HG03460 (cell line): ENCODE measurements at regions not wholly inside any gene's neighbourhood (a gene's known extent, or its start where the extent isn't known, plus 50 kb on each side); places are given as distances from the start of the nearest gene placed in this dataset.
"Not testable (repeated sequence)": the region's sequence is repeated elsewhere in the genome, so short reads cannot be mapped to it uniquely, and the experiment has no call there.

ENCODE experiments used
- ATAC-seq: cut with Tn5 transposase; IDR thresholded peaks from one replicate; pipeline ENCODE4 v1.9.1; 2021; ENCODE audit not compliant: unreplicated experiment

DNA sequence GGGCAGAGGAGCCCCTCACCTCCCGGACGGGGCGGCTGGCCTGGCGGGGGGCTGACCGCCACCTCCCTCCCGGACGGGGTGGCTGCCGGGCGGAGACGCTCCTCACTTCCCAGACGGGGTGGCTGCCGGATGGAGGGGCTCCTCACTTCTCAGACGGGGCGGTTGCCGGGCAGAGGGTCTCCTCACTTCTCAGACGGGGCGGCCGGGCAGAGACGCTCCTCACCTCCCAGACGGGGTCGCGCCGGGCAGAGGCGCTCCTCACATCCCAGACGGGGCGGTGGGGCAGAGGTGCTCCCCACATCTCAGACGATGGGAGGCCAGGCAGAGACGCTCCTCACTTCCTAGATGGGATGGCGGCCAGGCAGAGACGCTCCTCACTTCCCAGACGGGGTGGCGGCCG is 1615.9 kb upstream of the C9orf72 start:
- ATAC-seq = not testable (repeated sequence)

DNA sequence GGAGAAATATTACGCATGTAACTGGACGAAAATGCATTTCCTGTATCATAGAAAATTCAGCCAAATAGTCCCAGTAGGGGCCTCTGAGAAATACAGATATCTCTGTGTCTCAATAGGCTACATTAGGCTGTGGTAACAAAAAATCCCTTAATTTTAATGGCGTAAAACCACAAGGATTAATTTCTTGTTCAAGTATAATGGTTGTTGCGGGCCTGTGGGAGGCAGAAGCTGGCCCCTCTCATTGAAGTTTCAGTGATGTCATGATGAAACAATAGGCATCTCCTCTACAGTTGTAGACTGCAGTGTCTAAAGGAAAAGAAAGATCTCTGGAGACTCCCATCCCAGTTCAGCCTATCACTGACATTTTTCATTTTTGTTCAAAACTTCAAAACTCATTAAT is 1625.6 kb upstream of the C9orf72 start:
- no peak for ATAC-seq

DNA sequence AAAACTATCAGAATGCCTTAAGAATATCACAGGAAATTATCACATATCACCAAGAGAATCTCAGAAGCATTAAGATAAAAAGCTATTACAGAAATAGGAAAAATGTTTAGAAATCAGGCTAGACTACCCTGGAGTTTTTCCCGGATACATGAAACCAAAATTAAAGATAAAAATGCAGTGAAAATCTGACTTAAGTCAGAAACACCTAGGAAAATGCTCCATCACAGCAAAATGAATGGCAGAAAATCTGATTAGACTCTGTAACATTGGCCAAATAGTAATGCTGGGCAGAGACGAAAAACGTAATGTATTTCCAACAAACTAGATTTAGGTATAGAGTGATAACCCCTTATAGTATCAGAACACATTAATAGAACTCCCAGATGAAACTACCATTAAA is 1626.7 kb upstream of the C9orf72 start:
- ATAC-seq = no peak

DNA sequence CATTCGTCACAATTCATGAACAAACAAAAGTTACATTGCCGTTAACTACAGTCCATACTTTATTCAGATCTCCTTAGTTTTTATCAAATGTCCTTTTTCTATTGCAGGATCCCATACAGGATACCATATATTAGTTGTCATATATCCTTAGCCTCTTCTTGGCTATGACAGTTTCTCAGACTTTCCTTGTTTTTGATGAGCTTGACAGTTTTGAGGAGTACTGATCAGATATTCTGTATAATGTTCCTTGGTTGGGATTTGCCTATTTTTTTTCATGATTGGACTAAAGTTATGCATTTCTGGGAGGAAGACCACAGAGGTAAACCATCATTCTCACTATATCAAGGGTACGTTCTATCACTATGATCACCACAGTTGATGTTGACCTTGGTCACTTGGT is 1627.4 kb upstream of the C9orf72 start:
- no peak for ATAC-seq

DNA sequence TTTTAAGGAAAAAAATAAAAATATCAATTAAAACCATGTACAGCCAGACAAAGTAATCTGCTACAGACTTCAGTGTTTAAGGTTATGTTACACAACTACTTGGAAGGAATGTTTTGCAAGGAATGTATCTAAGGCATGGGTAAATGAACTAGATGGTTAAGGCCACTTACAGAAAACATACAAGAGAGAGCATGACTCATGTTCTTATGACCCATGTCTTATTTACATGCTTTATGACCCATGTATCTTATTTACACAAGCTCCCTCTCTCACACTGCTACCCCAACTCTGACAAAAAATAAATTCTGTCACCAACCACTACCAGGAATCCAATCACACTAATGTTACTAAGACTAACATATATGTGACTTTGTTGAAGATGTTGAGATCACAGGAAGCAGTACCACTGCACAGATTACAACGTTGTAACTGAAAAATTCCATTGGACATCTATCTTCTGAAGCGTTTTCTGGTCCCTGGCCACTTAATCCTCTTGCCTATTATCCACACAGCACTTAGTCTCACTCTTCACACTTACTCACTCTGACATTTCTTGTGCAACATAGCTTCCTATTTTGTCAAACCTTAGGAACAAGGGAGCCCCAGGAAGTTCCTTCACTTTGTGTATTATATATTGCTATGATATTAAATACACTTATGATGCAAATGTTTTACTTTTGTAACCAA is 1630.1 kb upstream of the C9orf72 start:
- no peak for ATAC-seq

DNA sequence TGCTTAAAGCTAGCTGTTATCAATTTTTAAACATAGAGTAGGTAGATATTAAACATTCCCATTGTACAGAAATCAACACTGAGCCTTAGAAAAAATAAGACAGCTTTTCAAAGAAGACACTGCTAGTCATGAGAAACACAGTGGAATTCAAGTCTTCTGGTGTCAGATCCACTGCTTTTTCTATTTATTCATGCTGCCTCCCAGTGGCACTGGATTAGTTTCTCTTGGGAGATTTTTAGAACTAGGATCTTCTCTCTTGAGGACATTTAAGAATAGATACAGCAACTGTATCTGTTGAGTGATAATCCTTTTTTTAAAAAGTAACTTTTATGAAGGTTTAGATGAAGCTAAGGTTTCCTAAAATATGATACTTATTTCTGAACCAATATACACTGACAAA is 1635.4 kb upstream of the C9orf72 start:
- ATAC-seq = no peak

DNA sequence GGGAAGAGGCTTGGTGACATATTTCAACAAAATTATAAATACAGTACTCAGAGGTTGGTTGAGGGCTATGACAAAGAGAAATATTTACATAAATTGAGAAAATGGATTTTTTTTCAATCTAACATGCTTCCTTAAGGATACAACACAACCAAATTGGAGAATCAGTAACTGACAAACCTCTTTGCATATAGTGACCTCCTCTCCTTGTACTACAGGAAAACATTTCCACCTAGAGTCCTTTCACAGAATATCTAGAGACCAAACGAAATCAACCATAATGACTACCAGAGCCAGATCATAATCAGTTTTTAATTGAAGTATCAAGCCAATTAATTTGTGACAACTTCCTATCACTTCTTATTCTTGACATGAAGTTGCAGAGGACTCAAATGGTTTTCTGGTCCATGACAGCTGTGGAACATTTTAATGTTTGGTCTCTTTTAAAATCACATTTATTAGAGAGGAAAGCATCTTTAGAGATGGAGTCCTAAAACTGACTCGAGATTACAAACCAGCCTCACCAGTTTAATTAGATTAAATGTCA is 1636.5 kb upstream of the C9orf72 start:
- no peak for ATAC-seq

DNA sequence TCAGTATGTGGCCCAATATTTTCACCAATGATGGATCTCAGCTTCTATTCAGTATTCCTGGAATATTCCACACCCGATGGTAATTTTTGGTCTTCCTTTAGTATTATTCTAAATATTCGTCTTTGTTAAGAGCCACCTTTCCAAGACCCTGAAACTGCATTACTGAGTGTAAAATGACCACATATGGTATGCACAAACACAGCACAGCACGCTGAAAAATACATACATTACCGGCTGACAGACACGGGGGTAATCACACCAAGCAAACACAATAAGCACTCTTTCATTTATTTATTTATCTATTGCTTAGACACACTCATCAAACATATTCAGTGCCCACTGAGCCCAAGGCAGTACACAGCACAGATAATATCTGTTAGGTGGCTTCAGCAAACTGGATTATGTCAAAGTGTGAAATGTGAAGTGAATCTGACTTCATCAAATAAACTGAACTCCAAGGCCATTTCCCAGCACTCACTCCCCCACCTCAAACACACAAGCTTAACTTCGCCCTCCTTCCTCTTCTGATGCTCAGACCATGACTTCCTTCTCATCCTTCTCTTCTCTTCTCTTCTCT is 1637.8 kb upstream of the C9orf72 start:
- ATAC-seq = no peak

DNA sequence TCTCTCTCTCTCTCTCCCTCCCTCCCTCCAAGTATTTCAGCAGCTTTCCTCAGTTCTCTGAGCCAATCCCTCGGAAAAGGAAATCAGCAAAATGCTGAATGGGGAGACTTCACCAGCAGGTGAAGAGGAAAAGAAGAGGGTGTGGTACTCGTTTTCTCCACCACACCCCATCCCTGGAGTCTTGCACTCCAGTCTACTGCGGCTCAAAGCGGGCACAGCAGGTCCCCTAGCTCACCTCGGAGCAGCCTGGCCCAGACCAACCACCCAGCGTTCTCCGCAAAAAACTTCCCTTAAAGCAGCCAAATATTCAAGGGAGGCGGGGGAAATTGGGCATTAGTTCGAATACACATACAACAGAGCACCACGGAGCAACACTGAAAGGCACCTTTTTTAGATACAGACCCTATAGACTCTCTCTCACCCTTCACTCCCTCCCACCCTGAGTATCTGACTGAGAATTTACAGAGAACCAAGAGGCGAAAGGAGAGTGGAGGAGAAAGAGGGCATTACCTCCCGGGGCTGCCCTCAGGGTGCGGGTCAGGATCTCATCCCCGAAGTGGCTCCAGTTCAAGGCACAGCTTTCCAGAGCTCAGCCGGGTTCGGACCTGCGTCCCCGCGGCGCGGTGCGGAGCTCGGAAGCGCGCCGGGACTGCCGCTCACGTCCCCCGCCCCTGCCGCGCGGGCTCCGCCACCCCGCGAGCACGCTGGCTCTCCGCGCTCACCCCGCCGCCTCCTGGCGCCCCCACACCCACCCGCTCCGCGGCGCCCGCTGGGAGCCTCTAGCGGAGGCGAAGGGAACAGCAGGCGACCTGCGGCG is 1638.5 kb upstream of the C9orf72 start:
- ATAC-seq = peak; percentile 81

DNA sequence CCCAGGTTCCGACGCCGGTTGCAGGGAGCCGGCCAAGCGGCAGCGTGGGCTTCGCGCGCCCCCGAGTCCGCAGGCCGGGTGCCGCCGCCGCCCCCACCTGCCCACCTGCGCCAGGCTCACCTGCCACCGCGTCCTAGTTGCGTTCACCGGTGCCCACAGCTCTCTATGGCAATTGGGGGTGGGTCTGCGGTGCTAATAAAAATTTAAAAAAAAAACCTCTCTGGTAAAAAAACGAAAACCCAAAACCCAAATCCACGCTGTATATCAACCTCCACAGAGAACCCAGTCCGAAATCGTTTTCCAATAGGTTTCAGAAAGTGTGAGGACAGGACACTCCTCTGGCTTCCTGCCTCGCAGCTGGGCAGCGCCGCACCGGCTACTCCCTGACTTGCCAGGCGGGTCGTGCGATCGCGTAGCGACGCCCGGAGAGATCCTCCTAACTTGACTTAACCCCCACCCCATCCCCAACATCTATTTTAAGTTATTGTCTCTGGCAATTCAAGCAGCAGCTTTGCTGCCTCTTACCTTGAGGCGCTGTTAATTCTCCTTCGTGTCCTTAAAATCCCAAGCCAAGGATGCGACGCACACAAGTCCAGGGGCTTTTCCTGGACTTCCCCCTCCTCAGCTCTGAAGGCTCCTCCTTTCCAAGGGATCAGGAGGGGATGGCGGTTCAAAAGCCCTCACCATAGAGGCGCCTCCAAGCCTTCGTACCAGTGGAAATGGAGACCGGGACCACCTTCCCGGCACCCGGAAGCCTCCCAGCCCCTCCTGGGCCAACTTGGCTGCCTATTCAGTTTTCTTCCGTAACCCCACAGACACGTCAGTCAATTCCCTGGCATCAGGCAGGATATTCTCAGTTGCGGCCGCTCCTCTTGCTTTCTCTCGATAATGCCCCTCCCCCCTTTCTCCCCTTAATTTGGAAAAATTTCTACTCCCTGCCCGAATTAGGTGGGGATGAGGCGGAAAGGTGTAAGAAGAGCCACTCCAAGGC is 1639.4 kb upstream of the C9orf72 start:
- peak; percentile 15 for ATAC-seq

DNA sequence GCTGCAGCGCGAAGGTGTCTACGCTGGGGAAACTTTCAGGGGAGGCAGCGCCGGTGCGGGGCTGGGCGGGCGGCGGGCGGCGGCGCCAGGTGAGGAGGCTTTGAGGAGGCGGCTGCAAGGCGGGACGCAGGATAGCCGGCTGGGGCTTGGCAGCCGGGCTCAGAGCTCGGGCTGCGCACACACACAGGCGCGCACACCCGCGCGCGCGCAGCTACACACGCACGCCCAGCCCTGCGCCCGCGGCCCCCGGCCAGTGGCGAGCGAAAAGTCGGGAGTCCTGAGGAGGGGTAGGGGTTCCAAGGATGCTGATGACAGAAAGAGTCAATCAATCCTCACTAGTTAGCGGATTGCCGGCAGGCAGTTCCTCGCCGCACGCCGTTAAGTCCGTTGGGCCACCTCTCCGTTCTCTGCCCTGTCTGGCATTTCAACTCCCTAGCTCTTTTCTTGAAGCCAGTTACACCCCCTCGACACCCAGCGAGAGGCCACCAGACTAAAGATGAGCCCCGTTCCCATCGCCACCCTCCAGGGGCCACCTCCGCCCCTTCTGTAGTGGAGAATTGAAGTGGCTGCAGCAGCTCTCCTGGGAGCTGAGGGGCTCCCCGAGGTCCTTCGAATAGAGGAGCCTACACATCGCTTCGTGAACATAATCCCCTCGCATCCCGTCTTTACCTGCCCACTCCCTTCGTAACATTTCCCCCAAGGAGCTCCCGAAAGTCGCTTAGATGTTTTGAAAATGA is 1640.3 kb upstream of the C9orf72 start, which contains the start of gene LINGO2:
Gene LINGO2 (minus strand): TSS at position 185 of the 737 bp plus-strand sequence.
- ATAC-seq = no peak

DNA sequence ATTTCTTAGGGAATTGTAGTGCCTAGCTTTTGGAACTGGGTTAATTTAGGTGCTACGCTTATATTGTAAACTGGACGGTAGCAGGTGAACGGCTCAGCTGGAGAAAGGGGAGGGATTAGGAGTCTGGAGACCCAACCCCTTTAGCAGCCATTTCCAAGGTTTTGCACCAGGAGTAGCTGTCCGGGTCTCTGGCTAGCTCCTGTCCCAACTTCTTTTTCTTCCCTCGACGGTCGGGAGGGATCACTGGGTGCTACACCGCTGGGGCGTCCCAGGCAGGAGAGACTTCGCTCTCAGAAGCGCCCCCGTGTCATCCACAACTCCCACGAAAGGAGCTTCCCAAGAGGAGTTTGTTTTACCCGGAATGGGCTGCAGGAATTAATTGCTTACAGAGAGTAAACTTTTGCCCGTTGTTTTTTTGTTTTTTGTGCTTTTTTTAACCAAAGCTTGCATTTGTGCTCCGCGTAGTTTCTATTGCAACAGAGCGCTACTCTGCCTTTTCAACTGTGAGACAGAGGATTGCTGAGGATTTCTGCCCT is 1640.9 kb upstream of the C9orf72 start:
- ATAC-seq = no peak

DNA sequence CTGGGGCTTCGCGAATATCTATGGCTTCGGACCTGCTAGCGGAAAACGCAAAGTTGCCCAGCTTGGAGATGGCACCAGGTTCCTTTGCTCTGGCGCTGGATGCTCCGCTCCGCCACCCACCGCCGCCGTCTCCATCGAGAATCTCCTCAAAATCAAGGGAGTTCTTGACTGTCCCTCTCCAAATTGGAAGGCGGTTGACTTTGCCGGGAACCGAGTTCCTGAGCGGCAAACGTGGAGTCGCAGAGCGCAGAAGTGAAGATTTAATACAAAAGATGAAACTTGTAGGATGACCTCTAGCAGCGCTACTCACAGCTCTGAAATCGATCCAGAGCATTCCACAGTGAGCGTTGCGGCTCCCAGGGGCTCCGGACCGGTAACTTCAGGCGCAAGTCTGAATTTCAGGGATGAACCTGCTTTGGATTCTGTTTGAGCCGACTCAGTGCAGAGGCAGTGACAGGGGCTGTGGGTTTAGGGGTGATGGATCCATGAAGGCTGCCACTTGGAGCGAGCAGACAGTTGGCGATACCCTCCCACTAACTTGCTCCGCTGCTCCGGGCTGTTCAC is 1641.5 kb upstream of the C9orf72 start:
- ATAC-seq = no peak

DNA sequence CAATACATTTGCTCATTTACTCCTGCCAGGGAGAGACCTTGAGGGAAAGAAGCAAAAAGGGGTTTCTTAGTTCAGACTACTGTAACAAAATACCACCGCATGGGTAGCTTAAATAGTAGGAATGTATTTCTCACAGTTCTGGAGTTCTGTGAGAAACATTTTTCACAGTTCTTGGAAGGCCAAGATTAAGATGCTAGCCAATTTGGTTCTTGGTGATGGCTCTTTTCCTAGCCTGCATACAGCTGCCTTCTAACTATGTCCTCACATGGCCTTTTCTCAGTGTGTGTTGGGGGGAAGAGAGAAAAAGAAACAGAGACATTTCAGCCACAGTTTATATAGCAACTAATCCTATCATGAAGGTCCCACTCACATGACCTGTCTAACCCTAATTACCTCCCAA is 1644.7 kb upstream of the C9orf72 start:
- ATAC-seq = no peak

DNA sequence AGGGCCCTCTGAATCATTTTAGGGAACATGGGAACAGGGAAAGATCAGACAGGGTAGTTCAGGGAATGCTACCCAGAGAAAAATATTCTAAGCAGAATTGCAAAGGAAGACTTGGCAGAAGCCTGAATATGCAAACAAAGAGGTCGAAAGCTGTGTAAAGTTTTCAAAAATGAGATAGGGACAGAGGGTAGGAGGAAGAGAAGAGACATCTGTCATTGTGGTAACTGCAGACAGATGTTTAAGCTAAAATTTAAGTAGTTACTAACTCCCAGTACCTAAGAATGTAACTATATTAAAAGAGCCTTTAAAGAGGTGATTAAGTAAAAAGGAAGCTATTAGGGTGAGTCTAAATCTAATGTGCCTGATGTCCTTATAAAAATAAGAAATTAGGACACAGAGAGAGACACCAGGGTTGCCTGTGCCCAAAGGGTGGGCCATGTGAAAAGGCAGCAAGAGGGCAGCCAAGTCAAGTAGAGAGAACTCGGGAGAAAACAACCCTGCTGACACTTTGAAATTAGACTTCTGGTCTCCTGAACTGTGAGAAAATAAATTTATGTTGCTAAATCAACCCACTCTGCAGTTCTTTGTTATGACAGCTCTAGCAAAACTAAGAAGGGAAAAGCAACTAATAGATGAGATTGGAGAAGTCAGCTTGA is 1647.4 kb upstream of the C9orf72 start:
- no peak for ATAC-seq

DNA sequence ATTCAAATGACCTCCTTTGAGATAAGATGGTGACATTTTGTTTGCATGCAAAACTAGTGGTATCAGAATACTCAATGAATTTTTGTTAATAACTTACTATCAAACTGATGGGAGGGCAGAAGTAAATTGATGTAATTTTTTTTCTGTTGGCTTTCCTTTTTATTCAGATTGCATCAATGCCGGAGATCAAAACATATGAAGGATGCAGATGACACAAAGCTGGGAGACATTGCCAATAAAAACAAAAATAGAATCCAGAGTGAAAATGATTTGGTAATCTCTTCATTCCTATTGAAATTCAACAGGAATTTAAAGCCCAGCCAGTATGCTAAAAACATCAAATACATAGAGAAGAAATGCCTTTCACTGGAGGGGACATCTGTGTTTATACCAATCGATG is 1655.3 kb upstream of the C9orf72 start:
- ATAC-seq = no peak

DNA sequence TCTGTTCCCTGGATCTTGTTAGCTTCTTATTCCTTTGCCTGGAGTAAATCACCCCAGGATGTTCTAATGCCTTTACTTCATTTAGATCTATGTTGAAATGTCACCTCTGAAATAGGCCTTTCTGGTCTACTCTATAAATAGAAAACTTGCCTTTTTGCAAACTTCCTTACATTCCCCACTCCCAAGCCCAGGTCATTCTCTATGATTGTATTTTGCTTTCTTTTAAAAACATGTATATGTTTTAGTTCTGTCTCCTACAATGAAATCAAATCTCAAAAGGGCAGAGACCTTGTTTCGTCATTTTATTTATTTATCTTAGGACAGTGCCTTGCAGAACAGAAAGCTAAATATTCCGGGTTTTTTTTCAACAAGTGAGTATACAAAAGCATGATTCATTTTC is 1657.7 kb upstream of the C9orf72 start:
- ATAC-seq = no peak

DNA sequence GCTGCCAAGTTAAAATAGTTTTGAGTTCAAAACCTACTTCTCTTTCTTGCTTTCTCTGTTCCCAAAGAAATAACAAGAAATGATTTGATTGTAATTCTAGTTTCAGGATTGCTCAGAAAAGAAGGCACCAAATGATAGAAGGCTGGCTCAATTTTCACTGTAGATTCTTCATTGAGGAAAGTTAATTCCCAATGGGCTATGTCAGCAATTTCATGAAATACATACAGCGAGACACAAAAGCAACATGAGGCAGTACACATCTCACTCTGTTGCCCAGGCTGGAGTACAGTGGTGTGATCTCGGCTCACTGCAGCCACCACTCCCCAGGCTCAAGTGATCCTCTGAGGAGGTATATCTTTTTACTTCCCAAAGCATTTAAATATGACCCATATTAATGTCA is 1659.9 kb upstream of the C9orf72 start:
- ATAC-seq = no peak

DNA sequence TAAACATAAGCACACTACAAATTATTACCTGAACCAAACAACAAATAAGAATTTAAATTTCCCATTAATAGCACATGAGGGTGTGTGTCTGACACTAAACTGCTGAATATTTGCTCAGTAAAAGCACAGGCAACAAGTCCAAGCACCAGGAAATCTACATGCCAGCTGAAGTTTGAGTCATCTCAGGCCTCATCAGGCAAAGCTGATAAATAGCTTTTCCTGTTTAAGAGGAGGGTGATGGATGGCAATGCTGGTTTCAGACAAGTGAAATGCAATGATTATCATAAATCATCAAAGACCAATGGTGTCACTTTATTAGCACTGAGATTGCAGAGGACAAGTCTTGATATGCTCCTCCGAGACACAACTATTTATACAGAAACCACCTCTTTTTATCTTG is 1668.0 kb upstream of the C9orf72 start:
- ATAC-seq = no peak
